GM12872 (cell line): ENCODE measurements at regions not wholly inside any gene's neighbourhood (a gene's known extent, or its start where the extent isn't known, plus 50 kb on each side); places are given as distances from the start of the nearest gene placed in this dataset.

Source experiments
- CTCF ChIP-seq: IDR thresholded peaks from 3 replicates; pipeline ENCODE4 v1.5.1; 2011; ENCODE audit warnings: low read depth, mild to moderate bottlenecking, low read length, moderate library complexity; ENCODE audit not compliant: insufficient read depth

- TF ChIP-seq CTCF = no peak
Measured at GRCh38 chr20:58000861-58001260, 227.6 kb downstream of the ANKRD60 start.

- TF ChIP-seq CTCF = no peak
Measured at GRCh38 chr20:57999465-58000111, 228.9 kb downstream of the ANKRD60 start.

- TF ChIP-seq CTCF = no peak
Measured at GRCh38 chr20:57998981-57999464, 229.4 kb downstream of the ANKRD60 start.

- no peak for TF ChIP-seq CTCF
Measured at GRCh38 chr20:57998276-57998675, 230.2 kb downstream of the ANKRD60 start.

GRCh38 chr20:57996936-57997890 lies 231.2 kb downstream of the ANKRD60 start:
- no peak for TF ChIP-seq CTCF

GRCh38 chr20:57996465-57996864 lies 232.0 kb downstream of the ANKRD60 start:
- no peak for TF ChIP-seq CTCF

- TF ChIP-seq CTCF = no peak
Measured at GRCh38 chr20:57995381-57995977, 233.0 kb downstream of the ANKRD60 start.
